Suprapubic skin (tissue), 3 donors: ENCODE measurements at regions not wholly inside any gene's neighbourhood (a gene's known extent, or its start where the extent isn't known, plus 50 kb on each side); places are given as distances from the start of the nearest gene placed in this dataset.

Source experiments
- CTCF ChIP-seq, 2 donors: fragments of 200-600 bp in 1 of 2; fragments of 450-650 bp in 1 of 2; sonication (generic) in 1 of 2; IDR thresholded peaks; one replicate each; pipeline ENCODE4 v1.5.1; 2016 to 2019; ENCODE audit warnings: antibody characterized with exemption in 2 of 2, mild to moderate bottlenecking in 1 of 2, moderate library complexity in 1 of 2
- EP300 ChIP-seq: sonication (generic); formaldehyde crosslinking; IDR thresholded peaks from one replicate; pipeline ENCODE4 v1.6.1; 2017; ENCODE audit warnings: antibody characterized with exemption
- POLR2A ChIP-seq, 2 donors: fragments of 450-650 bp; IDR thresholded peaks; one replicate each; pipeline ENCODE4 v1.6.1; 2017; ENCODE audit warnings: antibody characterized with exemption in 2 of 2, mild to moderate bottlenecking in 2 of 2, moderate library complexity in 2 of 2

DNA sequence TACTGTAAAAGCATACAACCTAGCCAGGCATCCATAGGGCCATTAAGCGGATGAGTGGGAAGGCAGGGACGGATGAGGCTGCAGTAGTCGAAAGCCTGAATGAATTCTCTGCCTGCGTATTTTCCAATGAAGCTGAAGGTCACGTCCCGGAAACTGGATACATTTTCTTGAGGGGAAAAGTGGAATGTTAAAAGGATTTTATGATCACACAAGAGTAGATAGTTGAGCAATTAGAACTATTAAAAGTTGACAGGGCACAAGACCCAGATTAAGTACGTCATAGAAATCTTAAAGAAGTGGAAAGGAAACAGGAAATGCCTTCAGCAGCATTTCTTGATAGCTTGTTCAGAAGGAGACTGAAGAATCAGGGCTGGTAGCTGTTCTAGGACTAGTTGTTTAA lies 98.3 kb upstream of the CXXC4 start:
- TF ChIP-seq CTCF (IDR thresholded peaks at IDR 0.05): no peak
- TF ChIP-seq POLR2A (IDR thresholded peaks at IDR 0.05): no peak
- no peak for TF ChIP-seq EP300
